SU-DHL-6 (cell line): ENCODE measurements at regions not wholly inside any gene's neighbourhood (a gene's known extent, or its start where the extent isn't known, plus 50 kb on each side); places are given as distances from the start of the nearest gene placed in this dataset.
"Not testable (repeated sequence)": the region's sequence is repeated elsewhere in the genome, so short reads cannot be mapped to it uniquely, and the experiment has no call there.

Source experiments
- EZH2phosphoT487 ChIP-seq: fragments of 200-600 bp; sonication (generic), shearing (Covaris generic); conservative IDR thresholded peaks from 2 replicates; pipeline ENCODE4 v1.6.1; 2018; ENCODE audit warnings: mild to moderate bottlenecking, antibody characterized with exemption, low read length, moderate library complexity, mixed read lengths
- TF ChIP-seq, protein P1 (sequence below): fragments of 200-600 bp; sonication (generic); IDR thresholded peaks from one replicate; pipeline ENCODE4 v1.5.1; 2017; ENCODE audit warnings: antibody characterized with exemption, mild to moderate bottlenecking, low read length, moderate library complexity; ENCODE audit not compliant: insufficient read depth, poor library complexity, severe bottlenecking

DNA sequence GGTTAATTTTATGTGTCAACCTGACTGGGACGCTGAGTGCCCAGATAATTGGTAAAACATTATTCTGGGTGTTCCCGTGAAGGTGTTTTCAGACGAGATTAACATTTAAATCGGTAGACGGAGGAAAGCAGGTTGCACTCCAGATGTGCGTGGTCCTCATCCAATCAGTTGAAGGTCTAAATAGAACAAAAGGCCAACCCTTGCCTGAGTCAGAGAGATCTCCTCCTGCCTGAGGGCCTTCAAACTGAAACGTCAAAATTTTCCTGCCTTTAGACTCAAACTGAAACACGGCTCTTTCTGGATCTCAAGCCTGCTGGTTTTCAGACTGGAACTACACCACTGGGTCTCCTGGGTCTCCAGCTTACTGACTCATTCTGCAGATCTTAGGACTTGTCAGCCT, 70.9 kb downstream of the NPIPA5 start:
- TF ChIP-seq, protein P1, sequence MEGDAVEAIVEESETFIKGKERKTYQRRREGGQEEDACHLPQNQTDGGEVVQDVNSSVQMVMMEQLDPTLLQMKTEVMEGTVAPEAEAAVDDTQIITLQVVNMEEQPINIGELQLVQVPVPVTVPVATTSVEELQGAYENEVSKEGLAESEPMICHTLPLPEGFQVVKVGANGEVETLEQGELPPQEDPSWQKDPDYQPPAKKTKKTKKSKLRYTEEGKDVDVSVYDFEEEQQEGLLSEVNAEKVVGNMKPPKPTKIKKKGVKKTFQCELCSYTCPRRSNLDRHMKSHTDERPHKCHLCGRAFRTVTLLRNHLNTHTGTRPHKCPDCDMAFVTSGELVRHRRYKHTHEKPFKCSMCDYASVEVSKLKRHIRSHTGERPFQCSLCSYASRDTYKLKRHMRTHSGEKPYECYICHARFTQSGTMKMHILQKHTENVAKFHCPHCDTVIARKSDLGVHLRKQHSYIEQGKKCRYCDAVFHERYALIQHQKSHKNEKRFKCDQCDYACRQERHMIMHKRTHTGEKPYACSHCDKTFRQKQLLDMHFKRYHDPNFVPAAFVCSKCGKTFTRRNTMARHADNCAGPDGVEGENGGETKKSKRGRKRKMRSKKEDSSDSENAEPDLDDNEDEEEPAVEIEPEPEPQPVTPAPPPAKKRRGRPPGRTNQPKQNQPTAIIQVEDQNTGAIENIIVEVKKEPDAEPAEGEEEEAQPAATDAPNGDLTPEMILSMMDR: not testable (repeated sequence)
- not testable (repeated sequence) for TF ChIP-seq EZH2phosphoT487
